Mesendoderm (in vitro differentiated cells): ENCODE measurements at regions not wholly inside any gene's neighbourhood (a gene's known extent, or its start where the extent isn't known, plus 50 kb on each side); places are given as distances from the start of the nearest gene placed in this dataset.
"Not testable (repeated sequence)": the region's sequence is repeated elsewhere in the genome, so short reads cannot be mapped to it uniquely, and the experiment has no call there.

ENCODE experiments used
- DNase-seq: peaks from one replicate; pipeline ENCODE4 v3.0.0; 2013
- H2AK5ac ChIP-seq: 2 replicates; pipeline ENCODE4 v1.6.1; 2013; ENCODE audit warnings: low read length, inconsistent platforms
- H2BK120ac ChIP-seq: 2 replicates; pipeline ENCODE4 v1.6.1; 2013; ENCODE audit warnings: low read depth, mild to moderate bottlenecking, low read length, moderate library complexity, mixed read lengths
- H2BK15ac ChIP-seq: replicated peaks from 2 replicates; pipeline ENCODE4 v1.6.1; 2013; ENCODE audit warnings: low read depth, mild to moderate bottlenecking, moderate library complexity
- H2BK5ac ChIP-seq: 2 replicates; pipeline ENCODE4 v1.6.1; 2013; ENCODE audit warnings: low read length, inconsistent platforms
- H3K18ac ChIP-seq: 2 replicates; pipeline ENCODE4 v1.6.1; 2013; ENCODE audit warnings: mild to moderate bottlenecking, low read length, mixed read lengths
- H3K23ac ChIP-seq: one replicate; pipeline ENCODE4 v1.6.1; 2013; ENCODE audit warnings: low read length
- H3K27ac ChIP-seq: 2 replicates; pipeline ENCODE4 v1.5.1; 2013; ENCODE audit warnings: low read depth, mild to moderate bottlenecking, inconsistent platforms, low read length, moderate library complexity
- H3K27me3 ChIP-seq: 2 replicates; pipeline ENCODE4 v1.6.1; 2013; ENCODE audit warnings: low read length, control low read depth, mild to moderate bottlenecking, inconsistent platforms; ENCODE audit not compliant: insufficient read depth, poor library complexity
- H3K36me3 ChIP-seq: 2 replicates; pipeline ENCODE4 v1.6.1; 2013; ENCODE audit warnings: low read length, inconsistent platforms; ENCODE audit not compliant: control insufficient read depth, insufficient read depth
- H3K4ac ChIP-seq: one replicate; pipeline ENCODE4 v1.6.1; 2013; ENCODE audit warnings: low read depth, mild to moderate bottlenecking, low read length, moderate library complexity
- H3K4me1 ChIP-seq: 2 replicates; pipeline ENCODE4 v1.6.1; 2013; ENCODE audit warnings: low read depth, low read length, inconsistent platforms; ENCODE audit not compliant: control insufficient read depth
- H3K4me2 ChIP-seq: 2 replicates; pipeline ENCODE4 v1.6.1; 2013; ENCODE audit warnings: low read length
- H3K4me3 ChIP-seq: 2 replicates; pipeline ENCODE4 v1.5.1; 2013; ENCODE audit warnings: mild to moderate bottlenecking, low read length
- H3K56ac ChIP-seq: one replicate; pipeline ENCODE4 v1.6.1; 2013; ENCODE audit warnings: low read length
- H3K79me1 ChIP-seq: 2 replicates; pipeline ENCODE4 v1.6.1; 2013; ENCODE audit warnings: low read length, inconsistent platforms
- H3K79me2 ChIP-seq: 2 replicates; pipeline ENCODE4 v1.6.1; 2013; ENCODE audit warnings: mild to moderate bottlenecking, low read length; ENCODE audit not compliant: control insufficient read depth, insufficient read depth
- H3K9ac ChIP-seq: 2 replicates; pipeline ENCODE4 v1.6.1; 2013; ENCODE audit warnings: low read length, inconsistent platforms
- H4K5ac ChIP-seq: one replicate; pipeline ENCODE4 v1.6.1; 2013; ENCODE audit warnings: low read length
- H4K8ac ChIP-seq: one replicate; pipeline ENCODE4 v1.6.1; 2013; ENCODE audit warnings: low read depth, mild to moderate bottlenecking, control low read depth, low read length, moderate library complexity
- WGBS: extraction: QIAGEN DNeasy Blood & Tissue Kit; methylation state at CpG from one replicate; pipeline ENCODE4 v1.1.7; 2013; ENCODE audit warnings: low lambda C conversion rate, missing lambda C conversion rate; ENCODE audit not compliant: insufficient coverage; ENCODE audit errors: extremely low coverage; 5-methylcytosine and 5-hydroxymethylcytosine counted together

DNA sequence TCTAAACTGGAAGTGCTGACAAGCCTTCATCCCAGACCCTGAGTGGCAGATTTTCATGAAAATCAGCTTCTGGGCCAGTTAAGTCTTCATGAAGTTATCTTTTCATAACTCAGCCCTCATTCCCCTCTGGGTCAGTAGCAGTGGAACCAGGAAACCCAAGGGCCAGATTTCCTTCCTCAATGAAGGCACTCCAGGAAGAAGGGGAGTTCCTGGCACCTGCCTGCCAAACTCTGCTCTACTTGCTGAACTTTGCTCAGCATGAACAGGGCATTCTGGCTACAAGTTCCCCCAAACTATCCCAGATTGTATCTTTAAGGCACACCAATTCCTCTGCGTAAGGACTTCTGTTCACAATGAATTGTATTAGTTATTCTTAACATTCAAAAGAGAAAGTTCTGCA lies 90.3 kb downstream of the TRIM69 start:
- not testable (repeated sequence) for H3K23ac ChIP-seq, H4K5ac ChIP-seq, H3K4me2 ChIP-seq, H3K4ac ChIP-seq, H2BK120ac ChIP-seq, DNase-seq, H3K18ac ChIP-seq, H3K27me3 ChIP-seq, H2BK5ac ChIP-seq, H2BK15ac ChIP-seq, H3K36me3 ChIP-seq, H3K4me1 ChIP-seq, H3K27ac ChIP-seq, H3K4me3 ChIP-seq, H3K79me2 ChIP-seq, H3K9ac ChIP-seq, H3K56ac ChIP-seq, H2AK5ac ChIP-seq, H3K79me1 ChIP-seq, H4K8ac ChIP-seq
- no CpG with 5 or more reads among the region's 1 CpG for WGBS

DNA sequence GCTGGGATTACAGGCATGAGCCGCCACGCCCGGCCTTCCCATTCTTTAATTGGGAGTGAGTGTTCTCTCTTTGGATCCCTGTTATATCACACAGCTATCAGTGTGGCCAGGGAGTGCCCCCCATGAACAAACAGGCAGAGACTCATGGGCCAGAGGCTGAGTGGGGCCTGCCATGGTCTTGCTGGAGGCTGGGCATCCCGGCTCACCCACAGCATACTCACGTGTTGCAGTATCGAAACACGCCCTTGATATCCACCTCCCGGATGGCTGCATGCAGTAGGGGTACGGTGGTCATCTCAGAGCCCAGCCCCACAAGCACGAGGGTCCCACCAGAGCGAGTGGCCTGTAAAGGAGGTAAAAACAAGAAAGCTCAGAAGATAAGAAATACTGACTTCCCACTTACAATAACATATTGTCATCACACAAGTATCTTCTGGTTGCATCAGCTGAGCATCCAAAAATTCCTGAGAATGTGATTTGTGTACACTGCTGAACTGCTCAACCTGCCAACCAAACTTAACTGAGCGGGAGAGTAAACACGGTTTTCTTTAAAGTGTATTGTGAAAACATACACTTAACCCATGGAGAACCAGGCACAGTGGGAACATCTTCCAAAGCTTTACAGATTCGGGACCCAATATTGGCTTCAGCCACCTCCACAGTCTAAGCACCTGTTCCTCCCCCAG lies 92.0 kb downstream of the TRIM69 start:
- H2BK120ac ChIP-seq, H3K4me1 ChIP-seq, H3K23ac ChIP-seq, H3K79me1 ChIP-seq, H4K8ac ChIP-seq, H3K18ac ChIP-seq, H3K4ac ChIP-seq, H2AK5ac ChIP-seq, H3K27me3 ChIP-seq, H3K56ac ChIP-seq, H3K36me3 ChIP-seq, H3K9ac ChIP-seq, H2BK15ac ChIP-seq, H3K4me3 ChIP-seq, H3K27ac ChIP-seq, H3K4me2 ChIP-seq, H4K5ac ChIP-seq, H2BK5ac ChIP-seq, H3K79me2 ChIP-seq, DNase-seq: not testable (repeated sequence)
- no CpG with 5 or more reads among the region's 14 CpGs for WGBS

- H4K8ac ChIP-seq, DNase-seq, H3K27ac ChIP-seq, H3K23ac ChIP-seq, H3K56ac ChIP-seq, H3K4ac ChIP-seq, H3K18ac ChIP-seq, H3K27me3 ChIP-seq, H3K4me3 ChIP-seq, H4K5ac ChIP-seq, H3K4me2 ChIP-seq, H3K4me1 ChIP-seq, H3K79me2 ChIP-seq, H3K36me3 ChIP-seq, H2BK15ac ChIP-seq, H2AK5ac ChIP-seq, H2BK5ac ChIP-seq, H3K9ac ChIP-seq, H2BK120ac ChIP-seq, H3K79me1 ChIP-seq: not testable (repeated sequence)
- no CpG with 5 or more reads among the region's 4 CpGs for WGBS
Observed at GRCh38 chr15:44829150-44829549, 92.8 kb downstream of the TRIM69 start.

DNA sequence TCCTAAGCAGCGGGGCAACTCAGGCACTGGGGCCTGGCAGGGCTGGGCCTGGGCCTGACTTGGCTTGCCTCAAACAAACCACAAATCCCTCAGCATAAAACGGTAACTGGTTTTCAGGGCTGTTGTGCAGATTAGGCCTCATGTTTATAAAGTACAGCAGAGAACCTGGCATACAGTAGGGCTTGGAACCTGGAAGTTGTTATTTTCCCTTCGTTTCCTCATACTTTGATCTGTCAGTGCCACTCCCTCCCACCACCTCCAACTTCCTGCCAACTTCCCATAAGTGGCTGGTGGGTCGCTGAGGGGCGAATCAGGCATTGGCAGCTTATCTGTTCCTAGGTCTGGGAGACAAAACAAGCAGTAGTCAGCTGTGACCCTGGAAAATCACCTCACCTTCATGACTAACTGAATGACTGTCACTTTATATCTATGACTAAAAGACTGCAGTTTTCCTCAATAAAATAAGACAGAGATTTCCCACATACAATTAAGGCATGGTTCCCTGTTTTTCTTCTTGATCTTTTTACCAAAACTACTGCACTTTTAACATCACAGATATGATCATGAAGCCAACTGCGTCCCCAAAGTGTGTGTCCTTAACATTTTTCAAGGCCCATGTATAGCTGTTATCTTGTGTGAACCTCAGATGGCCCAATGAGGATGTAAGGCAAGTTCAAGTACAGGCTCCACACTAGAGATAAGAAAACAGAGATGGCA lies 94.5 kb downstream of the TRIM69 start:
- not testable (repeated sequence) for H2BK15ac ChIP-seq, H3K9ac ChIP-seq, H2BK5ac ChIP-seq, H3K18ac ChIP-seq, H3K27me3 ChIP-seq, H3K79me1 ChIP-seq, H3K4me2 ChIP-seq, H3K23ac ChIP-seq, H3K4ac ChIP-seq, H2AK5ac ChIP-seq, H4K5ac ChIP-seq, H2BK120ac ChIP-seq, H4K8ac ChIP-seq, H3K36me3 ChIP-seq, H3K4me1 ChIP-seq, H3K56ac ChIP-seq, H3K27ac ChIP-seq, H3K4me3 ChIP-seq, H3K79me2 ChIP-seq
- no CpG with 5 or more reads among the region's 6 CpGs for WGBS
- peak; percentile 35 for DNase-seq

GRCh38 chr15:44831409-44831741 lies 95.0 kb downstream of the TRIM69 start:
- not testable (repeated sequence) for H2AK5ac ChIP-seq, H3K36me3 ChIP-seq, H2BK5ac ChIP-seq, H3K4me3 ChIP-seq, H3K27ac ChIP-seq, H3K9ac ChIP-seq, H2BK120ac ChIP-seq, H3K4me2 ChIP-seq, H3K4ac ChIP-seq, DNase-seq, H3K27me3 ChIP-seq, H3K79me2 ChIP-seq, H4K8ac ChIP-seq, H3K79me1 ChIP-seq, H3K18ac ChIP-seq, H3K4me1 ChIP-seq, H3K23ac ChIP-seq, H4K5ac ChIP-seq, H3K56ac ChIP-seq, H2BK15ac ChIP-seq
- no CpG with 5 or more reads among the region's 8 CpGs for WGBS

DNA sequence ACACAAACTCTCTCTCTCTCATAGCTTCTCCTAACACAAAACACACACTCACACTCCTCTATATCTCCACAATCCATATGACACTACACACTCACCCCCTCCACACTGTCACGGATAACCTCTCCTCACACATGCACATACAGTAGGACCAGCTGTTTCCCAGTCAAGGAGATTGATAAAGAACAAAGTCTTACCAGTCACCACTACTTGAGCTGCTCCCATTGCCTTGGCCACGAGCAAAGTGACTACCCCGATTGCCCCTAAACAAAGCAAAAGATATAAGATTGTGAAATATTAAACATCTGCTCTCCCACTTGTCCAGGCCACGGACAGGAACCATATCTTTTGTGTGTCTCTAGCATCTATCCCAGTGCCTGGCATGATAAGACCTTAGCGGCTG lies 95.8 kb downstream of the TRIM69 start:
- H2BK5ac ChIP-seq, H3K56ac ChIP-seq: not testable (repeated sequence)
- WGBS: no CpG with 5 or more reads among the region's 5 CpGs

More for the DNA sequence above, 95.8 kb downstream of the TRIM69 start:
- H3K4ac ChIP-seq, H3K9ac ChIP-seq, H3K4me1 ChIP-seq, H3K18ac ChIP-seq, H3K79me2 ChIP-seq, H3K36me3 ChIP-seq, H3K79me1 ChIP-seq, H2BK15ac ChIP-seq, H4K8ac ChIP-seq, H3K27ac ChIP-seq, H3K4me3 ChIP-seq, H2BK120ac ChIP-seq, H3K27me3 ChIP-seq, H2AK5ac ChIP-seq, DNase-seq, H3K4me2 ChIP-seq, H3K23ac ChIP-seq, H4K5ac ChIP-seq: not testable (repeated sequence)
